Hepatocyte (in vitro differentiated cells): ENCODE measurements at regions not wholly inside any gene's neighbourhood (a gene's known extent, or its start where the extent isn't known, plus 50 kb on each side); places are given as distances from the start of the nearest gene placed in this dataset.

Source experiments
- DNase-seq: peaks from one replicate; pipeline ENCODE4 v3.0.0-alpha.2; 2016; ENCODE audit warnings: low spot score
- H2AFZ ChIP-seq: fragments of 200-600 bp; sonication (generic); 2 replicates; pipeline ENCODE4 v1.6.0; 2016; ENCODE audit warnings: antibody characterized with exemption, mild to moderate bottlenecking
- H3K27ac ChIP-seq: fragments of 200-600 bp; sonication (generic); 2 replicates; pipeline ENCODE4 v1.5.1; 2016; ENCODE audit warnings: mild to moderate bottlenecking
- H3K27me3 ChIP-seq: fragments of 200-600 bp; sonication (generic); 2 replicates; pipeline ENCODE4 v1.6.1; 2016
- H3K36me3 ChIP-seq: fragments of 200-600 bp; sonication (generic); replicated peaks from 2 replicates; pipeline ENCODE4 v1.5.1; 2016; ENCODE audit warnings: low read depth; ENCODE audit not compliant: insufficient read depth
- H3K4me1 ChIP-seq: fragments of 200-600 bp; sonication (generic); 2 replicates; pipeline ENCODE4 v1.5.1; 2016; ENCODE audit warnings: mild to moderate bottlenecking, moderate library complexity; ENCODE audit not compliant: insufficient read depth
- H3K4me2 ChIP-seq: fragments of 200-600 bp; sonication (generic); 2 replicates; pipeline ENCODE4 v1.6.0; 2016
- H3K4me3 ChIP-seq: fragments of 200-600 bp; sonication (generic); 2 replicates; pipeline ENCODE4 v1.5.1; 2016; ENCODE audit warnings: mild to moderate bottlenecking
- H3K79me2 ChIP-seq: fragments of 200-600 bp; sonication (generic); 2 replicates; pipeline ENCODE4 v1.6.0; 2017; ENCODE audit warnings: mild to moderate bottlenecking
- H3K9me2 ChIP-seq: fragments of 200-600 bp; sonication (generic); replicated peaks from 2 replicates; pipeline ENCODE4 v1.6.0; 2017; ENCODE audit warnings: mild to moderate bottlenecking; ENCODE audit not compliant: insufficient read depth
- H3K9me3 ChIP-seq: fragments of 200-600 bp; sonication (generic); 2 replicates; pipeline ENCODE4 v1.5.1; 2016; ENCODE audit warnings: low read depth, mild to moderate bottlenecking
- H4K20me1 ChIP-seq: fragments of 200-600 bp; sonication (generic); 2 replicates; pipeline ENCODE4 v1.6.0; 2016; ENCODE audit warnings: mild to moderate bottlenecking; ENCODE audit not compliant: insufficient read depth, poor library complexity, severe bottlenecking
- CTCF ChIP-seq: fragments of 200-600 bp; sonication (generic); IDR thresholded peaks from 2 replicates; pipeline ENCODE4 v1.5.1; 2016; ENCODE audit warnings: antibody characterized with exemption, mild to moderate bottlenecking; ENCODE audit not compliant: poor library complexity
- EZH2 ChIP-seq: fragments of 200-600 bp; sonication (generic); IDR thresholded peaks from 2 replicates; pipeline ENCODE4 v1.6.1; 2016; ENCODE audit warnings: antibody characterized with exemption, mild to moderate bottlenecking, borderline replicate concordance
- EZH2phosphoT487 ChIP-seq: fragments of 200-600 bp; sonication (generic); IDR thresholded peaks from one replicate; pipeline ENCODE4 v1.6.1; 2018; ENCODE audit warnings: antibody characterized with exemption, mild to moderate bottlenecking, low read depth, moderate library complexity; ENCODE audit not compliant: unreplicated experiment, severe bottlenecking
- WGBS: methylation state at CpG from one replicate; pipeline ENCODE4 v1.1.6; 2016; ENCODE audit warnings: low lambda C conversion rate; ENCODE audit errors: missing lambda C conversion rate; 5-methylcytosine and 5-hydroxymethylcytosine counted together

- WGBS: 90% methylated on average over 10 of the region's 10 CpGs
- no peaks in the 10 kb centered on the region for H3K79me2 ChIP-seq
- H3K4me2 ChIP-seq: no peak overlapping the region
Observed at GRCh38 chr20:53876956-53877355, 193.4 kb downstream of the BCAS1 start.

GRCh38 chr20:53876470-53876869, 193.9 kb downstream of the BCAS1 start:
- H3K9me3 ChIP-seq: no peaks in the 10 kb centered on the region
- H3K27ac ChIP-seq: no peak overlapping the region
- no peaks in the 10 kb centered on the region for H3K36me3 ChIP-seq
- H3K4me1 ChIP-seq: peaks cover 16% of the 10 kb centered on the region
- no peak overlapping the region for H2AFZ ChIP-seq
- TF ChIP-seq EZH2 (no peak), CTCF (no peak), EZH2phosphoT487 (no peak)
- H4K20me1 ChIP-seq: no peaks in the 10 kb centered on the region
- DNase-seq: no peak
- 97% methylated on average over 8 of the region's 8 CpGs for WGBS
- no peak overlapping the region for H3K4me3 ChIP-seq
- H3K79me2 ChIP-seq: no peaks in the 10 kb centered on the region
- H3K27me3 ChIP-seq: no peaks in the 10 kb centered on the region
- no peaks in the 10 kb centered on the region for H3K9me2 ChIP-seq
- H3K4me2 ChIP-seq: no peak overlapping the region

More at GRCh38 chr20:53876956-53877355, 193.4 kb downstream of the BCAS1 start:
- Histone ChIP-seq H3K9me3 (no peaks in the 10 kb centered on the region), H3K36me3 (no peaks in the 10 kb centered on the region), H3K27me3 (no peaks in the 10 kb centered on the region), H3K27ac (no peak overlapping the region), H3K4me1 (peaks cover 11% of the 10 kb centered on the region), H4K20me1 (no peaks in the 10 kb centered on the region), H2AFZ (no peak overlapping the region), H3K9me2 (no peaks in the 10 kb centered on the region), H3K4me3 (no peak overlapping the region)
- no peak for DNase-seq
- no peak for TF ChIP-seq EZH2phosphoT487
- no peak for TF ChIP-seq CTCF

GRCh38 chr20:53875452-53875851, 194.9 kb downstream of the BCAS1 start:
- TF ChIP-seq CTCF: no peak
- no peak for TF ChIP-seq EZH2
- TF ChIP-seq EZH2phosphoT487: no peak
- no peak overlapping the region for H3K4me3 ChIP-seq
- H3K79me2 ChIP-seq: no peaks in the 10 kb centered on the region
- H3K27ac ChIP-seq: no peak overlapping the region
- no peaks in the 10 kb centered on the region for H3K36me3 ChIP-seq
- H4K20me1 ChIP-seq: no peaks in the 10 kb centered on the region
- H3K4me2 ChIP-seq: no peak overlapping the region
- peaks cover 23% of the 10 kb centered on the region for H3K4me1 ChIP-seq
- DNase-seq: no peak
- no peaks in the 10 kb centered on the region for H3K27me3 ChIP-seq
- no peaks in the 10 kb centered on the region for H3K9me2 ChIP-seq
- 99% methylated on average over 14 of the region's 14 CpGs for WGBS
- H2AFZ ChIP-seq: no peak overlapping the region
- no peaks in the 10 kb centered on the region for H3K9me3 ChIP-seq

GRCh38 chr20:53874706-53875105, 195.7 kb downstream of the BCAS1 start:
- Histone ChIP-seq H3K9me2 (no peaks in the 10 kb centered on the region), H3K4me2 (no peak overlapping the region), H3K9me3 (no peaks in the 10 kb centered on the region), H3K4me1 (peaks cover 29% of the 10 kb centered on the region), H3K79me2 (no peaks in the 10 kb centered on the region), H3K4me3 (no peak overlapping the region), H3K27me3 (no peaks in the 10 kb centered on the region), H4K20me1 (no peaks in the 10 kb centered on the region), H3K27ac (no peak overlapping the region), H3K36me3 (no peaks in the 10 kb centered on the region), H2AFZ (no peak overlapping the region)
- TF ChIP-seq EZH2phosphoT487 (no peak), CTCF (no peak), EZH2 (no peak)
- DNase-seq: no peak
- WGBS: 92% methylated on average over 1 of the region's 1 CpG
